IPS DF 6.9 (cell line): ENCODE measurements at regions not wholly inside any gene's neighbourhood (a gene's known extent, or its start where the extent isn't known, plus 50 kb on each side); places are given as distances from the start of the nearest gene placed in this dataset.

ENCODE experiments used
- DNase-seq: peaks from one replicate; pipeline ENCODE4 v3.0.0-alpha.2; 2013; ENCODE audit warnings: low read depth, low spot score
- H3K27ac ChIP-seq: one replicate; pipeline ENCODE4 v1.5.1; 2013; ENCODE audit warnings: low read length, control low read depth
- H3K27me3 ChIP-seq: 2 replicates; pipeline ENCODE4 v1.6.1; 2013; ENCODE audit warnings: mild to moderate bottlenecking, low read length; ENCODE audit not compliant: control insufficient read depth, insufficient read depth
- H3K36me3 ChIP-seq: 2 replicates; pipeline ENCODE4 v1.6.1; 2013; ENCODE audit warnings: low read length; ENCODE audit not compliant: control insufficient read depth, insufficient read depth
- H3K4me1 ChIP-seq: 2 replicates; pipeline ENCODE4 v1.6.1; 2013; ENCODE audit warnings: low read length; ENCODE audit not compliant: control insufficient read depth, insufficient read depth
- H3K4me3 ChIP-seq: 2 replicates; pipeline ENCODE4 v1.5.1; 2013; ENCODE audit warnings: mild to moderate bottlenecking, low read length
- H3K9me3 ChIP-seq: 2 replicates; pipeline ENCODE4 v1.6.1; 2013; ENCODE audit warnings: low read length, inconsistent platforms; ENCODE audit not compliant: control insufficient read depth, insufficient read depth
- WGBS: extraction: QIAGEN DNeasy Blood & Tissue Kit; methylation state at CpG from one replicate; pipeline ENCODE4 v1.1.7; 2013; ENCODE audit warnings: mixed read lengths, missing lambda C conversion rate; ENCODE audit not compliant: insufficient read length, insufficient coverage; 5-methylcytosine and 5-hydroxymethylcytosine counted together

- H3K9me3 ChIP-seq: no peaks in the 10 kb centered on the region
- WGBS: no CpG with 5 or more reads among the region's 2 CpGs
- no peak for DNase-seq
Observed at GRCh38 chr12:67929384-67929772, 59.9 kb upstream of the IFNG-AS1 start.

GRCh38 chr12:67937822-67938221, 51.4 kb upstream of the IFNG-AS1 start:
- Histone ChIP-seq H3K4me3 (no peak overlapping the region), H3K4me1 (no peaks in the 10 kb centered on the region), H3K27me3 (no peaks in the 10 kb centered on the region), H3K9me3 (no peaks in the 10 kb centered on the region), H3K27ac (no peak overlapping the region), H3K36me3 (no peaks in the 10 kb centered on the region)
- DNase-seq: no peak
- WGBS: no CpG with 5 or more reads among the region's 1 CpG

More at GRCh38 chr12:67929384-67929772, 59.9 kb upstream of the IFNG-AS1 start:
- Histone ChIP-seq H3K27me3 (no peaks in the 10 kb centered on the region), H3K4me3 (no peak overlapping the region), H3K36me3 (no peaks in the 10 kb centered on the region), H3K4me1 (no peaks in the 10 kb centered on the region), H3K27ac (no peak overlapping the region)
